ENCODE measurements at regions not wholly inside any gene's neighbourhood (a gene's known extent, or its start where the extent isn't known, plus 50 kb on each side); places are given as distances from the start of the nearest gene placed in this dataset.

DNA sequence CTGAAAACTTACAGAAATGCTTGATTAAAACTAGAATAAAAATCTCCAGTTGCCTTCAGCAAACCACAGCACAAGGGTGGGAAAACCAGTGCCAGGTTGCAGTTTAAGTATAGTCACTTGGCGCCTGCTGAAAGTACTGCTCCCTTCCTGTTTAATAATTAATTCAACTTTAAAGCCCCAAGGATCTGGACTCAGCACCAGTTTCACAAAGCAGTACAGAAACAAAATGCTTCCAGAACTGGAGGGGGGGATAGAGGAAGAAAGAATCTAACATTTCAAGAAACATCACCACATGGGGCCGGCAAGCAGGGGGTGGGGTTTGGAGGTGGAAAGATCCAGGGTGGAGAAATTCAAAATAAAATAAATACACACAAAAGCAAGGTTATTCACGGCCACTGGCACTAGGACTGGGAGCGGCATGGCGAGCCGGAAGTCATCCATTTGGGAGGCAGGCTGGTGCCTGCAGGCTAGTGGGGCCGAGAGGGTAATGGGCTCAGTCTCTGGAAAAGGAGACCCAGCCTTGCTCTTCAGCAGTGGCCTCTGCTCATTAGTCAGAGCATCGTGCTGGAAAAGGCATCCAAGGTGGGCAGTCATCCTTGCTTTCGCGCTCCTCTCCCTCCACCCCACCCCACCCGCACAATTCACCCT, 85.8 kb downstream of the POU3F3 start:
- TF ChIP-seq CTCF (IDR thresholded peaks at IDR 0.05; ENCODE audit: insufficient read depth, low read length, poor library complexity, severe bottlenecking), result no peak
- TF ChIP-seq EZH2phosphoT487 (conservative IDR thresholded peaks at IDR 0.05; ENCODE audit: low read length), result no peak

Measured in SU-DHL-6 (cell line).